ENCODE measurements at regions not wholly inside any gene's neighbourhood (a gene's known extent, or its start where the extent isn't known, plus 50 kb on each side); places are given as distances from the start of the nearest gene placed in this dataset.

DNA sequence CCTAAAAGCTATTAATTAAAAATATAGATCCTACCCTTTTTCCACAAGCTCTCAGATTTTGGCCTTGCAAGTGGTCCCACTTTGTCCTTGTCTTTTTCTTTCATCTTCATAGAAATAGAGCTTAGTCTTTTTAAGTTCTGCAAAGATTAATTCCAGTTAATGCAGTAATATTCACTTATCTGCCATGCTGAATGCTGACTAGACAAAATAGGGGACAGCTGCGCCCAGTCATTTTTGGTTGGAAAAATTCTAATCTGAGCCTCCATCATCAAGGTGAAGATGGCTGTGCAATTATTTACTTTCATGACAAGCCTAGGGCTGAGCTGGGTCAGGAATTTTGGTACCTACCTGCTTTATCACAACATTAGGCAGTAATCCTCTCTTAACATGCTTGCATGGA lies 241.3 kb upstream of the CXorf66 start:
- WGBS (ENCODE audit: missing lambda C conversion rate), result 67% methylated on average over 1 of the region's 1 CpG
- Histone ChIP-seq H3K9me3 (no peaks in the 10 kb centered on the region), H3K4me1 (no peaks in the 10 kb centered on the region), H3K4me2 (no peak overlapping the region), H3K4me3 (no peak overlapping the region), H3K27ac (no peak overlapping the region)
- no peak for FAIRE-seq
- no peak for DNase-seq (ENCODE audit: low read depth in 1 of 2, low spot score in 1 of 2)
- ChIA-PET POLR2A (no interaction called here), CTCF (no interaction called here)
- ATAC-seq, result no peak
- TF ChIP-seq, protein P1, sequence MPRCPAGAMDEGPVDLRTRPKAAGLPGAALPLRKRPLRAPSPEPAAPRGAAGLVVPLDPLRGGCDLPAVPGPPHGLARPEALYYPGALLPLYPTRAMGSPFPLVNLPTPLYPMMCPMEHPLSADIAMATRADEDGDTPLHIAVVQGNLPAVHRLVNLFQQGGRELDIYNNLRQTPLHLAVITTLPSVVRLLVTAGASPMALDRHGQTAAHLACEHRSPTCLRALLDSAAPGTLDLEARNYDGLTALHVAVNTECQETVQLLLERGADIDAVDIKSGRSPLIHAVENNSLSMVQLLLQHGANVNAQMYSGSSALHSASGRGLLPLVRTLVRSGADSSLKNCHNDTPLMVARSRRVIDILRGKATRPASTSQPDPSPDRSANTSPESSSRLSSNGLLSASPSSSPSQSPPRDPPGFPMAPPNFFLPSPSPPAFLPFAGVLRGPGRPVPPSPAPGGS (IDR thresholded peaks at IDR 0.05), result no peak
- peak; percentile 79 for TF ChIP-seq MAFK (IDR thresholded peaks at IDR 0.05; ENCODE audit: partially characterized antibody)
- no peak for TF ChIP-seq MAZ (IDR thresholded peaks at IDR 0.05; ENCODE audit: borderline replicate concordance, low read depth, low read length)
- TF ChIP-seq POLR2A (IDR thresholded peaks at IDR 0.05; ENCODE audit: low read length), result no peak

DNA sequence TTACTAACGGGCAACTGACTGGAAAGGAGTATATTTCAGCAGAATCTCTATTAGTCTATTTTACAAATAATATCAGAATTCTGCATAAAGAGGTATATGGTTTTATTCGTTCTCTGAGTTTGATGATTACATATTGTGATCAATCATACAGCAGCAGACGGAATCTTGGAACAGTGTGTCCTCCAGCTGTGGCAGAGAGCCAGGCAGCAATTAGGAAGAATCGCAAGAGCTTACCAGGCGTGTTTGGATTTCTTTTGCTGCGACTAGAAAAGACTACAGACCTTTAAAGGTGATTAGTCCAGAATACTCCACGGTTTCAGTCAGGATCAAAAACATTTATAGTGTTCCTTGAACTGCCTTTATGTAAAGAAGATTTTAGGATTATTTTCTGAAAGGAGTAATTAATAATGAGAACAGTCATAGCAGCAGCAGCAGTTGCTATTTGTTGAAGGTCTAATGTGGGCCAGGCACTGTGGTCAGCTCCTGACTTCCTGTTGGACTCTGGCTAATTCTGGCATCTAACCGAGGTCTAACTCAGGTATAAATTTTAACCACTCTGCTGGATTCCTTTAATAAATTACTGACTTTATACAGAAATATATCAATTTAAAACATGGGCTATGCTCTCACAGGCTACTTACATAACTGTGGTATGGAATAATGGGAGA lies 225.3 kb upstream of the CXorf66 start:
- no peak for ATAC-seq

DNA sequence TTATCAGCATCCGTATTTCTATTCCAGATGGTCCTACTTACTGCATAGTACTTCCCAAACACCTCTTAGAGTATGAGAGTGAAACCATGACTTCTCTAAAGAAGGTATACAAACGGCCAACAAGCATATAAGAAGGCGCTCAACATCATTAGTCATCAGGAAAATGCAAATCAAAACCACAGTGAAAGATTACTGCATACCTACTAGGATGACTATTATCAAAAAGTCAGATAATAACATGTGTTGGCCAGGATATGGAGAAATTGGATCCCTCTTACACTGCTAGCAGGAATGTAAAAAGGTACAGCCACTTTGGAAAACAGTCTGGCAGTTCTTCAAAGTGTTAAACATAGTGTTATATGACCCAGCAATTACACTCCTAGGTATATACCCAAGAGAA lies 215.3 kb upstream of the CXorf66 start:
- H3K4me2 ChIP-seq, result no peak overlapping the region
- ChIA-PET CTCF (no interaction called here), POLR2A (no interaction called here)
- DNase-seq (ENCODE audit: low read depth in 1 of 2, low spot score in 1 of 2), result no peak
- peak; percentile 46 for FAIRE-seq
- no peak overlapping the region for H3K4me3 ChIP-seq
- no peak for ATAC-seq
- H3K27ac ChIP-seq, result no peak overlapping the region
- H3K4me1 ChIP-seq, result no peaks in the 10 kb centered on the region
- 0% methylated on average over 3 of the region's 3 CpGs for WGBS (ENCODE audit: missing lambda C conversion rate)
- TF ChIP-seq GATA3 (IDR thresholded peaks at IDR 0.05; ENCODE audit: borderline replicate concordance) (no peak), NR3C1 (IDR thresholded peaks at IDR 0.05) (no peak), CHD4 (IDR thresholded peaks at IDR 0.05; ENCODE audit: borderline replicate concordance) (no peak), ESRRA (IDR thresholded peaks at IDR 0.05; ENCODE audit: borderline replicate concordance, low read length) (no peak), CBX2 (IDR thresholded peaks at IDR 0.05; ENCODE audit: borderline replicate concordance, low read depth) (no peak), BHLHE40 (IDR thresholded peaks at IDR 0.05; ENCODE audit: low read depth, low read length) (no peak)
- TF ChIP-seq, protein P2, sequence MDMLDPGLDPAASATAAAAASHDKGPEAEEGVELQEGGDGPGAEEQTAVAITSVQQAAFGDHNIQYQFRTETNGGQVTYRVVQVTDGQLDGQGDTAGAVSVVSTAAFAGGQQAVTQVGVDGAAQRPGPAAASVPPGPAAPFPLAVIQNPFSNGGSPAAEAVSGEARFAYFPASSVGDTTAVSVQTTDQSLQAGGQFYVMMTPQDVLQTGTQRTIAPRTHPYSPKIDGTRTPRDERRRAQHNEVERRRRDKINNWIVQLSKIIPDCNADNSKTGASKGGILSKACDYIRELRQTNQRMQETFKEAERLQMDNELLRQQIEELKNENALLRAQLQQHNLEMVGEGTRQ (IDR thresholded peaks at IDR 0.05), result no peak
- TF ChIP-seq, protein P3, sequence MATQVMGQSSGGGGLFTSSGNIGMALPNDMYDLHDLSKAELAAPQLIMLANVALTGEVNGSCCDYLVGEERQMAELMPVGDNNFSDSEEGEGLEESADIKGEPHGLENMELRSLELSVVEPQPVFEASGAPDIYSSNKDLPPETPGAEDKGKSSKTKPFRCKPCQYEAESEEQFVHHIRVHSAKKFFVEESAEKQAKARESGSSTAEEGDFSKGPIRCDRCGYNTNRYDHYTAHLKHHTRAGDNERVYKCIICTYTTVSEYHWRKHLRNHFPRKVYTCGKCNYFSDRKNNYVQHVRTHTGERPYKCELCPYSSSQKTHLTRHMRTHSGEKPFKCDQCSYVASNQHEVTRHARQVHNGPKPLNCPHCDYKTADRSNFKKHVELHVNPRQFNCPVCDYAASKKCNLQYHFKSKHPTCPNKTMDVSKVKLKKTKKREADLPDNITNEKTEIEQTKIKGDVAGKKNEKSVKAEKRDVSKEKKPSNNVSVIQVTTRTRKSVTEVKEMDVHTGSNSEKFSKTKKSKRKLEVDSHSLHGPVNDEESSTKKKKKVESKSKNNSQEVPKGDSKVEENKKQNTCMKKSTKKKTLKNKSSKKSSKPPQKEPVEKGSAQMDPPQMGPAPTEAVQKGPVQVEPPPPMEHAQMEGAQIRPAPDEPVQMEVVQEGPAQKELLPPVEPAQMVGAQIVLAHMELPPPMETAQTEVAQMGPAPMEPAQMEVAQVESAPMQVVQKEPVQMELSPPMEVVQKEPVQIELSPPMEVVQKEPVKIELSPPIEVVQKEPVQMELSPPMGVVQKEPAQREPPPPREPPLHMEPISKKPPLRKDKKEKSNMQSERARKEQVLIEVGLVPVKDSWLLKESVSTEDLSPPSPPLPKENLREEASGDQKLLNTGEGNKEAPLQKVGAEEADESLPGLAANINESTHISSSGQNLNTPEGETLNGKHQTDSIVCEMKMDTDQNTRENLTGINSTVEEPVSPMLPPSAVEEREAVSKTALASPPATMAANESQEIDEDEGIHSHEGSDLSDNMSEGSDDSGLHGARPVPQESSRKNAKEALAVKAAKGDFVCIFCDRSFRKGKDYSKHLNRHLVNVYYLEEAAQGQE (IDR thresholded peaks at IDR 0.05), result no peak
- H3K9me3 ChIP-seq, result no peaks in the 10 kb centered on the region

More for the DNA sequence above, 225.3 kb upstream of the CXorf66 start:
- CTCF ChIA-PET, result no interaction called here
- WGBS (ENCODE audit: missing lambda C conversion rate), result 17% methylated on average over 8 of the region's 8 CpGs
- TF ChIP-seq, protein P4, sequence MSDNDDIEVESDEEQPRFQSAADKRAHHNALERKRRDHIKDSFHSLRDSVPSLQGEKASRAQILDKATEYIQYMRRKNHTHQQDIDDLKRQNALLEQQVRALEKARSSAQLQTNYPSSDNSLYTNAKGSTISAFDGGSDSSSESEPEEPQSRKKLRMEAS (IDR thresholded peaks at IDR 0.05), result no peak
- TF ChIP-seq NFE2L2 (conservative IDR thresholded peaks at IDR 0.05; ENCODE audit: low read length) (no peak), RAD21 (conservative IDR thresholded peaks at IDR 0.05 in 1 of 2, IDR thresholded peaks at IDR 0.05 in 1 of 2) (no peak), MAZ (IDR thresholded peaks at IDR 0.05; ENCODE audit: borderline replicate concordance, low read depth, low read length) (no peak), CHD2 (IDR thresholded peaks at IDR 0.05; ENCODE audit: low read length, partially characterized antibody) (no peak)
- TF ChIP-seq, protein P5, sequence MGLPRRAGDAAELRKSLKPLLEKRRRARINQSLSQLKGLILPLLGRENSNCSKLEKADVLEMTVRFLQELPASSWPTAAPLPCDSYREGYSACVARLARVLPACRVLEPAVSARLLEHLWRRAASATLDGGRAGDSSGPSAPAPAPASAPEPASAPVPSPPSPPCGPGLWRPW (IDR thresholded peaks at IDR 0.05), result no peak
- TF ChIP-seq, protein P6, sequence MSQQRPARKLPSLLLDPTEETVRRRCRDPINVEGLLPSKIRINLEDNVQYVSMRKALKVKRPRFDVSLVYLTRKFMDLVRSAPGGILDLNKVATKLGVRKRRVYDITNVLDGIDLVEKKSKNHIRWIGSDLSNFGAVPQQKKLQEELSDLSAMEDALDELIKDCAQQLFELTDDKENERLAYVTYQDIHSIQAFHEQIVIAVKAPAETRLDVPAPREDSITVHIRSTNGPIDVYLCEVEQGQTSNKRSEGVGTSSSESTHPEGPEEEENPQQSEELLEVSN (IDR thresholded peaks at IDR 0.05; ENCODE audit: borderline replicate concordance, low read depth), result no peak
- POLR2A ChIA-PET, result no interaction called here
- H3K4me3 ChIP-seq, result no peak overlapping the region
- no peak overlapping the region for H3K4me2 ChIP-seq
- no peak overlapping the region for H3K27ac ChIP-seq
- no peaks in the 10 kb centered on the region for H3K4me1 ChIP-seq
- FAIRE-seq, result no peak
- no peaks in the 10 kb centered on the region for H3K9me3 ChIP-seq
- no peak for DNase-seq (ENCODE audit: low read depth in 1 of 2, low spot score in 1 of 2)

Data from A549 (cell line).